HG03442 (cell line): ENCODE measurements at regions not wholly inside any gene's neighbourhood (a gene's known extent, or its start where the extent isn't known, plus 50 kb on each side); places are given as distances from the start of the nearest gene placed in this dataset.
"Not testable (repeated sequence)": the region's sequence is repeated elsewhere in the genome, so short reads cannot be mapped to it uniquely, and the experiment has no call there.

ENCODE experiments used
- ATAC-seq: cut with Tn5 transposase; IDR thresholded peaks from one replicate; pipeline ENCODE4 v1.9.1; 2021; ENCODE audit warnings: mild to moderate bottlenecking, moderate library complexity; ENCODE audit not compliant: unreplicated experiment

DNA sequence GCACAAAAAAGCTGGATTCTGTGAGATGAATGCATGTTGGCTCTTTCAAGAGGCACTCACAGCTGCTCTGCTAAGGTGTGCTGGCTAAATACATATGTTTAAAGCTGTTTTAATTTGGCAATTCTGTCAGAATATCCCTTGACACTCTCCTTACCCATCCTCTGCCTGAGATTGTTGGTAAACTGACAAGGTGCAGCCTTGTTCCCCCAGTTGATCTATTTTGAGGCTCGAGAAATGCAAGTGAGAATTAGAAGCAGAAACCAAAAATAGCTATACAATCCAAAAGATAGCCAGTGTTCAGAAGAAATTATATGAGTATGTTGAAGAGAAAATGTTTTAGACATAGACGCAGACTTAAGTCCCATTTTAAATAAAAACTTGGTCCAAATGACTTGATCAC is 971.7 kb upstream of the GYPC start:
- ATAC-seq = no peak

DNA sequence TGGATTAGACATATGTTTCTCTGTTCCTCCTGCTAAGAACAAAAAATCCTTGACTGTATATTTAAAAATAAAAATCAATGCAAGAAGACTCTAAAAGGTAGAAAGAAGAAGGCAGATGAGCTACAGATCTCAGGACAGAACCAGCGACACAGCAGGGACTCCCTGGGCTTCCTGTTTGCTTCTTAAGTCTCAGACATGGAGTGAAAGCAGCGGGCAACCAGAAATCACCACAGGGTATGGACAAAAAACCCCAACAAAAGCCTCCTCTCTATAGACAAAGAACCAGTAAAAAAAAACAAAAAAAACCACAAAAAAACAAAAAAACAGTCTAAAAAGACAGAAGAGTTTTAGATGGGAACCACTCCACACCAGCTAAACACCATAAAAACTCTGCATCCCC is 971.0 kb upstream of the GYPC start:
- no peak for ATAC-seq

DNA sequence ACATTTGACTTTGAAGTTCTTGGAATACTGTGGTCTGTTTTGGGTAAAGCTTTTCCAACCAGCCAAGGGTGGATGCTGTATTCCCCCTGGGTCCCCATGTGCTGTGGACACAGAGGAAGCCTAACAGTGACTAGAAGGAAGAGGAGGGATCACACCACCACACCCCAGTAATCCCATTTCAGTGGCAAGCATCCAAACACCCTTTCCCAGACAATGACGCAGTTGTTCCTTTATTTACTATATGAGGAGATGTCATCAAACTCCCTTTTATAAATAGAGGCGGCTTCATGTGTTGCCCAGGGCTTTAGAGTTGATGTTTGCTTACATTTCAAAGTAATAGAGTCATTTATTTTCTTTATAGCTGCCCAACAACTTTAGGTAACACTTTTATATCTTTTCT is 959.4 kb upstream of the GYPC start:
- ATAC-seq = no peak

DNA sequence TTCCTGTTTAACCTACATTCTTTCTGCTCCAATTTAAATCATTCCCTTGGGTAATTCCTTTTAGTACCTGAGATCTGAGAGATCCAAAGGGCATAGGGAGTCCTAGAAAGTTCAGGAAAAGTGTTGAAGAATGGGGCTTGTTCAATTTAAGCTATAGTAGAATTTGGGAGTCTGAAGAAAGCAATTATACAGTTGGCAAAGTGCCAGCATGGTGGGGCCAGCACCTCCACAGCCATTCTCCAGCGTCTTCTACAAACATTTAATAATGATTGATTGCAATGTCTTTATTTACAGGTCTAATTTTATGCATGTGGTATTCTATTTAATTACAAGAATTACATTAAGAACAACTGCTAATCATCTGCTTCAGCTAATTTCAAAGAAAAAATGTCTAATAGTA is 957.7 kb upstream of the GYPC start:
- no peak for ATAC-seq

DNA sequence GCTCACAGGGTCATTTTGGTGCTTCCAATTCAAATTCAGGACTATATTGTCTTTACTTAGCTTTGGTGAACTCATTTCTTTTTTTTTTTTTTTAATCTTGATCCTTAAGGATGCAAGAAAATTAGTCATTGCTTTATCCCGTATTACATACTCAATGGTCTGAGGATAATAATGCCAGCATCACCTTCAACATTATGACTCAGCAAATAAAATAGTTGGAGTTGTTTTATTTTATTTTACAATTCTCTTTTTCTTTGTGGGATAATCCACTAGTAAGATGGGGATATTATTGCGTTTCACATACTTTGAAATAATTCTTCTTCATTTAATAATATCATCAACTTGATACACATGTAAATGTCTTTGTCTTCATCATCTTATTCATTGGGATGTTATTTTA is 954.9 kb upstream of the GYPC start:
- ATAC-seq = no peak

DNA sequence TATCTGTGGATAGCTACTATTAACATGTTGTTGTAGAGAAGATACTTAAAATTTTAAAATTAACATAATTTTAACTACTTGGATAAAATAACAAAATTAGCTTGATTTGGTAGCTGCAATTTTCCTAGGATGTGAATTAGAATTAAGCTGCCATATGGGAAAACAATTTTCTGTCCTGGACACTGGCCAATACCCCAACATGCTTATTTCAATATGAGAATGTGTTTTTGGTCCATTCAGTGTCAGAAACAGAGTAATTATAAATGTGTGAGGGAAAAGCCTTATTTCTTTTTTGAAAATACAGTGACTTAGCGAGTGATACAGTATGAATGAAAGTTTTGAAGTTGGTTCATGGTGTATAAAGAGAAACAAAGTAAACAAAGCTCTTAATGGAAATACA is 948.3 kb upstream of the GYPC start:
- ATAC-seq = no peak

DNA sequence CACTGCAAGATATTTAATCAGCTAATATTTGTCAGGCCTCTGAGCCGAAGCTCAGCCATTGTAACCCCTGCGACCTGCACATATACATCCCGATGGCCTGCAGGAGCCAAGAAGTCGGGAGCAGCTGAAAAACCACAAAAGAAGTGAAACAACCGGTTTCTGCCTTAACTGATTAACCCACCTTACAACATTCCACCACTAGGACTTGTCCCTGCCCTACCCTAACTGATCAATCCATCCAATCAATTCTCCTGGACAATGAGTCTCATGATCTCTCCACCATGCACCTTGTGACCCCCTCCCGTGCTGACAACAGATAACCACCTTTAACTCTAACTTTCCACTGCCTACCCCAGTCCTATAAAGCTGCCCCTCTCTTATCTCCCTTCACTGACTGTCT is 945.4 kb upstream of the GYPC start:
- ATAC-seq = no peak

DNA sequence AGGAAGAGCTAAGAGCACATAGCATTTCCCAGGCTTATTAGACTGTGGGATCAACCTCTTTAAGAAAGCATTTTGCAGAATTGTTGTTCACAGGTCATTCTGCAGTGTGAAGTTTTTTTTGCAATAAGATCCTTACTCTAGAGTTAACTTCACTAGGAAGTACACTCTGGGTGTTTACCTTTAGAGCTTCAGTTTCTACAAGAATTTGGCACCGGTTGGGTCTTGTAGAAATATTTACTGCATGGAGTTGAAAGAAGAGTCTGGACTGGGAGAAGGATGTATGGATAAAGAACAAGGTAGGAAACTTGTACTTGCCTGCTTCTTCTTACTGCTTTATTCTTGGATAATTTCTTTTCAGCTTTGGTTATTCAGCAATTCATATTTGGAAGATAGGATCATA is 944.9 kb upstream of the GYPC start:
- no peak for ATAC-seq

DNA sequence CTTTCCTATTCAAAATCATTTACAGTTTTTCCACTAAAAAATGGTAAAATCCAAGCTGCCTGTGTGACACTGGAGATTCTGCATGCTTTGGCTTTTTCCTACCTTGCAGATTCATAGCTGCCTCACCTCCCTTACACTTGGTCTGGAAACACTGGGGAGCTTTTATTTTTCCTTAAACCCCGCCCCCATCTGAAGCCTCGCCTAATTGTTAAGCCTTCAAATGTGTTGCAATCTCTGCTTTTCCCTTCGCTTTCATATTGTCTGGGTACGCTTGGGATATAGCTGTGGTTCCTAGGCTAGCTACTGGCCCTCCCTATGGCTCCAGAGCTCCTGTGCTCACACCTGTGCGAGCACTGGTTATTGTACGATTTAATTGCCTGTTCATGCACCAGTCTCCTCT is 942.4 kb upstream of the GYPC start:
- no peak for ATAC-seq

DNA sequence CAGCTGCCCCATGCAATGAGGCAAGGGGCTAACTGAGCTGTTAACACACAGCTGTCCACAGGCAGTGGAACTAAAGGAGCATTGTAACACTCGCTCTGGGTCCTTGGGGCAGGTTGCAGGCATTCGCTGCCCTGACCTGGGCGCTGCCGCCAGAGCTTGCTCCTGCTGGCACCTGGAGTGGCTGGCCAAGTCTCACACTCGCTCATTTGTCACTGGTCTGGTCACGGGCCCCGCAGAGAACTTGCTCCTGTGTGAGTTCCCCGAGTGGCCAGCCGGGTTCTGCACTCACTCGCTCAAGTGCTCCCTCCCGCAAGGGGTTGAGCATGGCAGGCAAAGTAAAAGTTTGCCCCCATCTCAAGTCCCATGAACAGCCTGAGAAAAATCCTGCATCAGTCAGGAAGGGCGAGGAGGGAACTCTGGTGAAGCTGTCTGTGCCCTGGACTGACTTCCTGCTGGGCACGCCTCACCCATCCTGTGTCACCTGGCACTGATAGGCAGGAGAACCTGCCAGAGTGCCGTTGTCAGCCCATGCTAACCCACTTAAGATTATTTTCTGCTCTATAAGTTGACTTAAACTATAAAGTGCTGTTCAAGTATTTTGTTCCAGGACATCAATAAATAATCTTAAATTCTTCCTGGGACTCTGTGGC is 934.8 kb upstream of the GYPC start:
- no peak for ATAC-seq

DNA sequence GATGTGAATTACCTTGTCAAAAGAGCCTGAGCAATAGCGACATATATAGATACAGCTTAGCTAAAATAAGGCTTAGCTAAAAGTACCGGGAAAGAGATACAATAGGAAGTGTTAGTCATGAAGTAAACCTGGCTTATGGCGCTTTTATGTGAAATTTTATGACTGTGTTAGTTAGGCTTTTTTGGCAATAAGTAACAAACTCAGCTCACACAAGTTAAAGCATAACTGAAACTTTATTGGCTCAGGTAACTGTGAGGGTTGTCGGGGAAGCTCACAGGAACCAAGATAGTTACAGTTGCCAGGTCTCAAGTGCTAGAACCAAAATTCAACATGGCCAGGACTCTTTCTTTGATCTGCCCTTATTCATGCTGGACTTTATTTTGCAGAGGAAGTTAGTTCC is 925.0 kb upstream of the GYPC start:
- no peak for ATAC-seq

DNA sequence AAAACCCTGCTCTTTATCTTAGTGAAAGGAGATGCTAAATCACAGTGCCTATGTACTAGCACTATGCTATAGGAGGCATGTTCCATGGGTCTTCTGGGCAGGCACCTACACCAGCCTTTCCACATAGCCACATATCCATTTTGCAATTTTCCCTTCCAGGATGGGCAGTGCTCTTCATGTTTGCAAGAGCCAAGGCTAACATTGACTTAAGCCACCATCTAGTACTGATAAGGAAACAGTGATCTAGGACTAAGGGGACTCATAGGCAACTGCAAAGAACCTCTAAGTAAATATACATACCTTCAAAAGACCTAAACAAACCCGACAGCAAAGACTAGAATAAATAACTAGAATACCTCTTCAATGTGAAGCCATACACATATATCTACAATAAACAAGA is 919.7 kb upstream of the GYPC start:
- ATAC-seq = no peak

DNA sequence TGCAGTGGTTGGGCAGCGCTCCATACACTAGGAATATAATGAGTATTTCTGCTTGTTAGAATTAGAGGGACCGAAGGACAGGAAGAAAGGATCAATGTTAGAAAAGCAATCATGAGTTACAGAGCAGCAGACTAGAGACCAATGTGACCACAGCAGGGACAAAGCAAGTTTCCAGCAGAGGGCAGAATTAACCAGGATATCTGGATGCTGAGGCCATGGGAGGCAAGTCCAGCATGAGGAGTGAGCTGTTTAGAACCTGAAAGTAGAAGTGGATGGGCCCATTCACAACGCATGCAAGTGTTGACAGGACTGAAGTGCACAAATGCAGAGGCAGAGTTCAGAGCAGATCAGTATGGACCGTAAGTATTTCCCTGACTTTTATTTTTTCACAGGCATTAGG is 910.4 kb upstream of the GYPC start:
- ATAC-seq = no peak

DNA sequence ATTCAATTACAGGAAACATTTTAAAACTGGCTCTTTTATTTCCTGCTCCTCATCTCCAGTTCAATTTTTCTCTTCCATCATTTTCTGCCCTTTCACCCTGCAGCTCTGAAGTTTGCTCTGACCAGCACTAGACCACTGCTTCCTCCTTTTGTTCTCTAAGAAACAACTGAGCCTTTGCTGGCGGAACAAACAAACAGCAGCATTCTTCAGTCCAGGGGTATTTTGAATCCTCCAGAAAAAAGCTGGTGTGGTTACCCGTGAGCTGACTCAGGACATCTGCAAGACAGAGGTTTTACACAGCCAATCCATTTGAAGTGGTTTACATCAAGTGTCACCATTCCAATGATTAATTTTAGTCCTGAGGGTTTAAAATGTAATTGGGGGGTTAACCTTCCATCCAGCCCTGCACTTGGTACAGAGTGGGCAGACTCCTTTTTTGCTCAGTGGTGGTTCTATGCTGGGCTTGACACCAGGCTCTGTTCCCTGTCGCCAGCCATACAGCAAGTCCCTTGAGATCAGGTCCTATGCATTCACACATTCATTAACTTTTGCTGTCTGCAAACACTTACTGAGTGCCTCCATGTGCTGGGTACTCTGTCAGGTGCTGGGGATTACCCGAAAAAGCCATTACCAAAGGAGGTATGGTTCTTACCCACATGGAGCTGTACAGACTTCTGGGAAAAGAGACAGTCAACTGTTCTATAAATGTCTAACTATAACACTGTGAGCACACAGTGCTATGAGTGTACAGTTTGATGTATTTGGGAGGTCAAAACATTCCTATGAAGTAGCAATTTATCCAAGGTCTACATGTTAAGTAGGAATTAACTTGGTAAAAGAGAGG is 909.4 kb upstream of the GYPC start:
- ATAC-seq = no peak

DNA sequence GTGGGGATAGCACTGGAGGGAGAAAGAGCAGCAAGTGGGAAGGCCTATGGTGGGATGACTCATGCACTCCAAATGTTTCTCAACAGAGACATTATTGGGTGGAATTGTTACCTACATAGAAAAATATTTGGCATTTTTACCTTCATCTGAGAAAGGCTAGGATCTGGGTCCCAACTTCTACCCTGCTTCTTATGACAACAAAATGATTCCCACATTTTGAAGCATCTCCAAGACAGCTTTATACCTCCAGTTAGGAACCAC is 908.9 kb upstream of the GYPC start:
- ATAC-seq = no peak

DNA sequence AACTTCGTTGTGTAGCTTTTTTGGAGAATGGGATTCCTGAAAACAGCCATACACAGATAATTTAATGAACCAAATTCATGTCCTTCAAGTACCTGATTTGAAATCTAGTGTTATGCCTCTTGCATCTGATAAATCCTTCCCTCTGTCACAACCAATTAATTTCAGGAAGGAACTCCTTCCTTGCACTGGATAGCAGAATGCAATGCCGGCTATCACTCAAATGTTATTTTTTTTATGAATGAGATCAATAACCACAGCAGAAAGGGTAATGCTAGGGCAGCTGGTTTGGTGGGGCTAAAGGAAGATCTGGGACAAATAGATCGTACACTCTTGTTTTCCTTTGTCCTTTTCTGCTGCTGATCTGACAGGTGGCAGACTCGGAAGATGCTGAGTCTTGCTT is 899.5 kb upstream of the GYPC start:
- no peak for ATAC-seq

DNA sequence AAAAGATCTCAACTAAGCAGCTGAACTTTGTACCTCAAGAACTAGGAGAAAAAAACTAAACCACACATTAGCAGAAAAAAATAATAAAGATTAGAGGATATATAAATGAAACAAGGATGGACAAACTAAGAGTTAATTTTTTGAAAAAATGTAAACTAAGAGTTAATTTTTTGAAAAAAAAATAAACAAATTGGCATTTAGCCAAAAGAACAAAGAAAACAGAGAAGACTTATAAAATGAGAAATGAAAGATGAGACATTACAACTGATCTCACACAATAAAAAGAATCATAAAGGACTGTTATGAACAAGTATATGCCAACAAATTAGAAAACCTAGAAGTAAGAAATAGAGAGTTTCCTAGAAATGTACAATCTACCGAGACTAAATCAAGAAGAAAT is 859.2 kb upstream of the GYPC start:
- no peak for ATAC-seq

DNA sequence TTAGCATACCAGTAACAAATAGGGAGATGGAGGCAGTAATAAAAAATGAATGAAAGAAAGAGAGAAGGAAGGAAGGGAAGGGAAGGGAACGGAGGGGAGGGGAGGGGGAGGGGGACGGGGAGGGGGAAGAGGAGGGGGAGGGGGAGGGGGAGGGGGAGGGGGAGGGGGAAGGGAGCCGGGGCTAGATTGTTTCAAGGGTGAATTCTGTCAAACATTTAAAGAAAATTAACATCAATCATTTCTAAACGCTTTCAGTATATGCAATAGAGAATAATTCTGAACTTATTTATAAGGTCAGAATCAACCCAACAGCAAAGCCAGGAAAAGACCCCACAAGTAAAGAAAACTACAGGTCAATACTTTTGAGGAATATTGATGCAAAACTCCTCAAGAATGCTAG is 858.8 kb upstream of the GYPC start:
- no peak for ATAC-seq

DNA sequence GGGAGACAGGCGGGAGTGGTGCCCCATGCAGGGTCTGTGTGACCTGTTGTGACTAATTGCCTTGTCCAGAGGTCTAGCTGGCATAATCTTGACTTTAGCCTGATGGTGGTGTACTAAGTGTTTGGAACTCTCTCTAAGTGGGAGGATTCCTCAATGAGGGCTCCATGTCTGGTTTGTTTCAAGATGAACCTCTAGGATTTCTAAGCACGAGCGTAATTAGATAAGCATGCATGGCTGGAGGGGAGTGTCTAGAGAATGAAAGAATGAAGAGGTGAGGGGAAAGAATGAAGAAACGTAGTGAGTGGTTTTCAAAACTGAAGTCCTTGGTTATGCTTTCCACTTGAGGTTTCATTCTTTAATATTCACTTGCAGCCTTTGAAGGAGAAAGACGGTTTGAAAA is 833.2 kb upstream of the GYPC start:
- ATAC-seq = no peak

DNA sequence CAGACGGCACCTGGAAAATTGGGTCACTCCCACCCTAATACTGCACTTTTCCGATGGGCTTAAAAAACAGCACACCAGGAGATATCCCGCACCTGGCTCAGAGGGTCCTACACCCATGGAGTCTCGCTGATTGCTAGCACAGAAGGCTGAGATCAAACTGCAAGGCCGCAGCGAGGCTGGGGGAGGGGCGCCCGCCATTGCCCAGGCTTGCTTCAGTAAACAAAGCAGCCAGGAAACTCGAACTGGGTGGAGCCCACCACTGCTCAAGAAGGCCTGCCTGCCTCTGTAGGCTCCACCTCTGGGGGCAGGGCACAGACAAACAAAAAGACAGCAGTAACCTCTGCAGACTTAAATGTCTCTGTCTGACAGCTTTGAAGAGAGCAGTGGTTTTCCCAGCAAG is 830.2 kb upstream of the GYPC start:
- not testable (repeated sequence) for ATAC-seq

DNA sequence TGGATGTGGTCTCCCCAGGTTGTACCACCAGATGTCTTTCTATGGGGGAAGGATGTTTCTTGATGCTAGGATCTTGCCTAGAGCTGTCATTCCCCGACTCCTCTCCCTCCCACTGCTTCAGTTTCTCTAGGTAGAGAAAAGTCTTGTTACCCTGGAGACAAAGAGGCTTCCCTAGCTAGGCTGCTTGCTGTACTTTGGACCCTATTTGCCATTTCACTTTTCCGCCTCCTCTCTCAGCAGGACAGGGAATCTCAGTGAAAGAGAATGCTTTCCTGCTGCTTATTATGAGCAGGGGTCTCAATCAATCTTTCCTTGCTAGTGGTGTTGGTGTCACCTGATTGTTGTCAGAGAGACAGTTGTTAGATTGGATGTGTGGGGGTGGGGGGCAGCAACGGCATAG is 818.8 kb upstream of the GYPC start:
- no peak for ATAC-seq

DNA sequence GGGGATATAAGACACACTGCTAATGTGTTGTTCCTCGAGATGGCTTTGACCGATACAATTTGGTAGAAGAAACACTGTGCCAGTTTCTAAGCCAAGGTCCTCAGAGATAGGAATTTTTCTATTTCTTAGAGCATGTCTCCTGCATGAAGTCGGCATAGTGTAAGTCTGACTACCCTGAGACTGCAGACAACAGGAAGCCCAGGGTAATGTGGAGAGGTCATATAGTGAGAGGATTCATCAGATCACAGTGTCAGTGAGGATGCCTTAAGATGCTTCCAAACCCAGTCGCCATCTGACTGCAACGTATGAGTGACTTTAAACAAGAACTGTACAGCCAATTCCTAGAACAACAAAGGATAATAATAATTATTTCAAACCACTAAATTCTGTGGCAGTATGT is 818.3 kb upstream of the GYPC start:
- no peak for ATAC-seq

DNA sequence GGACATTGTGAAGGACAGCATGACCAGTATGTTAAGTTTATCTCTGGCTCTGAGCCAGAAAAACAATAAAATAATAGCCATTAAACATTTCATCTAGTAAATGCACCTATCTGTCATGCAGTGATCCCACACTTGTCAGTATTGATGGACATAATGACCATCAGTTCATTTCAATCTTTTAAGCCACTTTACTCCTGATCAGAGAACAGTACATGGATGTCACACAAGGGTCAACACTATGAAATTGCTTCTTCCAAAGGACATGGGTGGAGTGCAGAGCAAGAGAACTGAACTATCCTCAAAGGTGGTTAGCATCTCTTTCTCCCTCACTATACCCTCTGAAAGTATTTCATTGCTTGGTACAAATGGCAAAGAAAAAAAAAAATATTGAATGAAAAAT is 816.0 kb upstream of the GYPC start:
- no peak for ATAC-seq
